Mesendoderm (in vitro differentiated cells): ENCODE measurements at regions not wholly inside any gene's neighbourhood (a gene's known extent, or its start where the extent isn't known, plus 50 kb on each side); places are given as distances from the start of the nearest gene placed in this dataset.

Experiments used
- DNase-seq: peaks from one replicate; pipeline ENCODE4 v3.0.0; 2013
- H2AK5ac ChIP-seq: 2 replicates; pipeline ENCODE4 v1.6.1; 2013; ENCODE audit warnings: low read length, inconsistent platforms
- H2BK120ac ChIP-seq: 2 replicates; pipeline ENCODE4 v1.6.1; 2013; ENCODE audit warnings: low read depth, mild to moderate bottlenecking, low read length, moderate library complexity, mixed read lengths
- H2BK15ac ChIP-seq: replicated peaks from 2 replicates; pipeline ENCODE4 v1.6.1; 2013; ENCODE audit warnings: low read depth, mild to moderate bottlenecking, moderate library complexity
- H2BK5ac ChIP-seq: 2 replicates; pipeline ENCODE4 v1.6.1; 2013; ENCODE audit warnings: low read length, inconsistent platforms
- H3K18ac ChIP-seq: 2 replicates; pipeline ENCODE4 v1.6.1; 2013; ENCODE audit warnings: mild to moderate bottlenecking, low read length, mixed read lengths
- H3K23ac ChIP-seq: one replicate; pipeline ENCODE4 v1.6.1; 2013; ENCODE audit warnings: low read length
- H3K27ac ChIP-seq: 2 replicates; pipeline ENCODE4 v1.5.1; 2013; ENCODE audit warnings: low read depth, mild to moderate bottlenecking, inconsistent platforms, low read length, moderate library complexity
- H3K27me3 ChIP-seq: 2 replicates; pipeline ENCODE4 v1.6.1; 2013; ENCODE audit warnings: low read length, control low read depth, mild to moderate bottlenecking, inconsistent platforms; ENCODE audit not compliant: insufficient read depth, poor library complexity
- H3K36me3 ChIP-seq: 2 replicates; pipeline ENCODE4 v1.6.1; 2013; ENCODE audit warnings: low read length, inconsistent platforms; ENCODE audit not compliant: control insufficient read depth, insufficient read depth
- H3K4ac ChIP-seq: one replicate; pipeline ENCODE4 v1.6.1; 2013; ENCODE audit warnings: low read depth, mild to moderate bottlenecking, low read length, moderate library complexity
- H3K4me1 ChIP-seq: 2 replicates; pipeline ENCODE4 v1.6.1; 2013; ENCODE audit warnings: low read depth, low read length, inconsistent platforms; ENCODE audit not compliant: control insufficient read depth
- H3K4me2 ChIP-seq: 2 replicates; pipeline ENCODE4 v1.6.1; 2013; ENCODE audit warnings: low read length
- H3K4me3 ChIP-seq: 2 replicates; pipeline ENCODE4 v1.5.1; 2013; ENCODE audit warnings: mild to moderate bottlenecking, low read length
- H3K56ac ChIP-seq: one replicate; pipeline ENCODE4 v1.6.1; 2013; ENCODE audit warnings: low read length
- H3K79me1 ChIP-seq: 2 replicates; pipeline ENCODE4 v1.6.1; 2013; ENCODE audit warnings: low read length, inconsistent platforms
- H3K79me2 ChIP-seq: 2 replicates; pipeline ENCODE4 v1.6.1; 2013; ENCODE audit warnings: mild to moderate bottlenecking, low read length; ENCODE audit not compliant: control insufficient read depth, insufficient read depth
- H3K9ac ChIP-seq: 2 replicates; pipeline ENCODE4 v1.6.1; 2013; ENCODE audit warnings: low read length, inconsistent platforms
- H4K5ac ChIP-seq: one replicate; pipeline ENCODE4 v1.6.1; 2013; ENCODE audit warnings: low read length
- H4K8ac ChIP-seq: one replicate; pipeline ENCODE4 v1.6.1; 2013; ENCODE audit warnings: low read depth, mild to moderate bottlenecking, control low read depth, low read length, moderate library complexity
- WGBS: extraction: QIAGEN DNeasy Blood & Tissue Kit; methylation state at CpG from one replicate; pipeline ENCODE4 v1.1.7; 2013; ENCODE audit warnings: low lambda C conversion rate, missing lambda C conversion rate; ENCODE audit not compliant: insufficient coverage; ENCODE audit errors: extremely low coverage; 5-methylcytosine and 5-hydroxymethylcytosine counted together

DNA sequence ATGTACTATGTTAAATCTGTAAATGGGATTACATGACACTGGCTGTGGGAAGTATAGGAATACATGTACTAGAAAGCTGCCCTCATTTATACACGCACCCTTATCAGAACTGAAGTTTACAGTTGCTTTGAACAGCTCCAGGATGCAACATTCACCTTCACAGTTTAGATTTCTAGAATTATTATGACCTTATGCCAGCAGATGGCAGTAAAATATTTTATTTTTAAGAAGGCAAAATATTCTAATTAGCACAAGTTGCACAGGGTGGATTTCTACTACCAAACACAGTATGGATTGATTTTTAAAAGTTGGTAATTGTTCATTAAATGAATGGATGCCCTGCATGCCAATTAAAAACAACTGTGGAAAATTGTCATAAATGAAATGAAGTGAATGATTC, 670.4 kb downstream of the KCNJ3 start:
- Histone ChIP-seq H3K36me3 (no peaks in the 10 kb centered on the region), H3K79me1 (no peaks in the 10 kb centered on the region), H3K18ac (no peak overlapping the region), H2BK120ac (no peak overlapping the region), H4K5ac (no peak overlapping the region), H2BK5ac (no peak overlapping the region), H3K79me2 (no peaks in the 10 kb centered on the region), H3K4me1 (no peaks in the 10 kb centered on the region), H3K56ac (no peak overlapping the region), H2AK5ac (no peak overlapping the region), H3K9ac (no peak overlapping the region), H3K4me3 (no peak overlapping the region), H3K23ac (no peak overlapping the region), H3K27me3 (no peaks in the 10 kb centered on the region), H4K8ac (no peak overlapping the region), H3K27ac (no peak overlapping the region), H3K4ac (no peak overlapping the region), H2BK15ac (no peak overlapping the region), H3K4me2 (no peak overlapping the region)
- WGBS = no CpG with 5 or more reads among the region's 1 CpG
- DNase-seq = no peak

DNA sequence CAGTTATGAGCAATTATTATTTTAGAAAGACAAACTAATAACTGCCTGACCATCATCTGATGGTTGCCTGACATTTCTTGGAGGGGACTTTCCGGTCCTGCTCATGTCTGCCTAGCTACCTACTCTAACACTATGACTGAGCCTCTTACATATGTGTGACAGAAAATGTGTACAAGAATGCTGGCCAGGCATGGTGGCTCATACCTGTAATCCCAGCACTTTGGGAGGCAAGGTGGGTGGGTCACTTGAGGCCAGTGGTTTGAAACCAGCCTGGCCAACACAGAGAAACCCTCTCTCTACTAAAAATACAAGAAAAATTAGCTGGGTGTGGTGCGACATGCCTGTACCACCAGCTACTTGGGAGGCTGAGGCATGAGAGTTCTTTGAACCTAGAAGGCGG, 666.3 kb downstream of the KCNJ3 start:
- Histone ChIP-seq H2AK5ac (no peak overlapping the region), H4K5ac (no peak overlapping the region), H3K27ac (no peak overlapping the region), H2BK5ac (no peak overlapping the region), H3K79me2 (no peaks in the 10 kb centered on the region), H4K8ac (no peak overlapping the region), H2BK120ac (no peak overlapping the region), H3K23ac (no peak overlapping the region), H2BK15ac (no peak overlapping the region), H3K18ac (no peak overlapping the region), H3K36me3 (no peaks in the 10 kb centered on the region), H3K27me3 (no peaks in the 10 kb centered on the region), H3K56ac (no peak overlapping the region), H3K79me1 (no peaks in the 10 kb centered on the region), H3K4ac (no peak overlapping the region), H3K4me2 (no peak overlapping the region), H3K4me3 (no peak overlapping the region), H3K4me1 (no peaks in the 10 kb centered on the region), H3K9ac (no peak overlapping the region)
- no CpG with 5 or more reads among the region's 3 CpGs for WGBS
- DNase-seq = no peak

DNA sequence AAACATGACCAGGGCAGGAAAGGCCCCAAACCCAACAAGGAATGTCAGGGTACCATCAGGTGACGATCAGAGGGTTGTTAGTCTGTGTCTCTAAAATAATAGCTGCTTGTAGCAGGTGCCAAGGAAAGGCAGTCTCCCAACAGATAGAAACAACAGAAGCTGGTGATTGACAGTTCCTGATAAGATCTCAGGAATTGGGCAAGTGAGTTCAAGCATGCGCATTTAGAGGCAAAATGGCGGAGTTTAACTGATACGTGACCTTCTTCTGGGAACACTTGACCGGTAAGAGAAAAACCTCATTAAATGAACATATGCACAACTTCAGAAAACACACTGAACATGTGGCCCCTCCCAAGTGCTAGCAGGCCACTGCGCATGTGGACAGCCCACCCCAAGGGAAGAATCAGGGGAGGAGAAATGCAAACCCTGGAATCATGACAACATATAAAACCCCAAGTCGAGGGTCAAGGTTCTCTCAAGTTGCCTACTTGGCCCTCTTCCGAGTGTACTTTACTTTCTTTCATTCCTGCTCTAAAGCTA, 664.9 kb downstream of the KCNJ3 start:
- no peak overlapping the region for H3K56ac ChIP-seq
- H3K4me1 ChIP-seq = no peaks in the 10 kb centered on the region
- H3K79me2 ChIP-seq = no peaks in the 10 kb centered on the region
- no peak overlapping the region for H3K18ac ChIP-seq
- H3K36me3 ChIP-seq = no peaks in the 10 kb centered on the region
- H2BK120ac ChIP-seq = no peak overlapping the region
- H3K4me2 ChIP-seq = no peak overlapping the region
- H3K9ac ChIP-seq = no peak overlapping the region
- no peak overlapping the region for H4K5ac ChIP-seq
- H3K4ac ChIP-seq = no peak overlapping the region
- H3K27ac ChIP-seq = no peak overlapping the region
- H3K27me3 ChIP-seq = no peaks in the 10 kb centered on the region
- H4K8ac ChIP-seq = no peak overlapping the region
- H2AK5ac ChIP-seq = no peak overlapping the region
- no CpG with 5 or more reads among the region's 8 CpGs for WGBS
- H3K4me3 ChIP-seq = no peak overlapping the region
- no peak overlapping the region for H2BK5ac ChIP-seq
- no peak for DNase-seq
- no peak overlapping the region for H3K23ac ChIP-seq
- no peaks in the 10 kb centered on the region for H3K79me1 ChIP-seq
- no peak overlapping the region for H2BK15ac ChIP-seq

DNA sequence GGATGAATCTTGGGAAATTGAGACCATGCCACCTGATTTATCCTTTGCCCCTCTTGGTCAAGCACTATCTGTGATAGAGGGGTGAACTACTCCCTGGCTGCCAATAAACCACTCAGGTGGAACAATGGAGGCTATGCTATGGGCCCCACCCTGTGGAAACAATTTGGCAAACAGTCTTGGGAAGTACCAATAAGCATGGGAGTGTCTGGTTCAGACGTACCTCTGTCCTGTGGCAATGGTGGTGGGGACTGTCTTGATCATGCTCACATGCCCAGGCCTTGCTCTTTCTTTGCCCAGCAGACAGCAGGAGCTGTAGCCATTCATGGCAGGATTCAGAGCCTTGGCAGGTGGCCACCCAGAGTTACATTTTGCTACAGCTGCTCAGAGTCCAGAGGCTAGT, 658.7 kb downstream of the KCNJ3 start:
- H3K4me3 ChIP-seq = no peak overlapping the region
- H2BK120ac ChIP-seq = no peak overlapping the region
- H3K18ac ChIP-seq = no peak overlapping the region
- DNase-seq = no peak
- no CpG with 5 or more reads among the region's 1 CpG for WGBS
- no peak overlapping the region for H2BK5ac ChIP-seq
- no peak overlapping the region for H4K5ac ChIP-seq
- no peak overlapping the region for H2BK15ac ChIP-seq
- H3K79me1 ChIP-seq = no peaks in the 10 kb centered on the region
- H3K4ac ChIP-seq = no peak overlapping the region
- no peak overlapping the region for H3K27ac ChIP-seq
- H4K8ac ChIP-seq = no peak overlapping the region
- no peak overlapping the region for H3K4me2 ChIP-seq
- H3K27me3 ChIP-seq = no peaks in the 10 kb centered on the region
- H3K4me1 ChIP-seq = no peaks in the 10 kb centered on the region
- H3K36me3 ChIP-seq = no peaks in the 10 kb centered on the region
- no peak overlapping the region for H2AK5ac ChIP-seq
- no peak overlapping the region for H3K9ac ChIP-seq
- H3K79me2 ChIP-seq = no peaks in the 10 kb centered on the region
- H3K56ac ChIP-seq = no peak overlapping the region
- H3K23ac ChIP-seq = no peak overlapping the region

DNA sequence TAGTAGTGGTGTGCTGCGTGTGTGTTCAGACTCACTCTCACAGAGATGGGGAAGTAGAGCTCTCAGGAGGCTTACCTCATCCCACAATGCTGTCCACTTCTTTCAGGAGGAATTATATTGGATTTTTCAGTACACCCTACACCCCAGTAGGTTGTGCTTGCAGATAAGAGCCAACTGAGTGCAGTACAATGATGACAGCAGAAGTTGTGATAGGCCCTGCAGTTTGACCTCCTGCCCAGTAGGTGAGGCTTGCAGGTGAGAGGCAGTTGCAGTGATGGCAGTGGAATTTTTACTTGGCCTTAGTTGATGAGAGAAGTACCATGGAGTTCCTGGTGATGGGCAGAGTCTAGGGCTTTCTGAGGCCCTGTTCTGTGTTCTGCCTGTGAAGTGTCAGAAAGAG, 657.8 kb downstream of the KCNJ3 start:
- Histone ChIP-seq H3K4me1 (no peaks in the 10 kb centered on the region), H3K27me3 (no peaks in the 10 kb centered on the region), H3K4me2 (no peak overlapping the region), H3K27ac (no peak overlapping the region), H3K18ac (no peak overlapping the region), H2BK120ac (no peak overlapping the region), H2AK5ac (no peak overlapping the region), H3K79me2 (no peaks in the 10 kb centered on the region), H2BK5ac (no peak overlapping the region), H3K79me1 (no peaks in the 10 kb centered on the region), H3K4me3 (no peak overlapping the region), H3K4ac (no peak overlapping the region), H3K23ac (no peak overlapping the region), H4K8ac (no peak overlapping the region), H4K5ac (no peak overlapping the region), H3K9ac (no peak overlapping the region), H2BK15ac (no peak overlapping the region), H3K36me3 (no peaks in the 10 kb centered on the region), H3K56ac (no peak overlapping the region)
- no CpG with 5 or more reads among the region's 1 CpG for WGBS
- peak; percentile 10 for DNase-seq

DNA sequence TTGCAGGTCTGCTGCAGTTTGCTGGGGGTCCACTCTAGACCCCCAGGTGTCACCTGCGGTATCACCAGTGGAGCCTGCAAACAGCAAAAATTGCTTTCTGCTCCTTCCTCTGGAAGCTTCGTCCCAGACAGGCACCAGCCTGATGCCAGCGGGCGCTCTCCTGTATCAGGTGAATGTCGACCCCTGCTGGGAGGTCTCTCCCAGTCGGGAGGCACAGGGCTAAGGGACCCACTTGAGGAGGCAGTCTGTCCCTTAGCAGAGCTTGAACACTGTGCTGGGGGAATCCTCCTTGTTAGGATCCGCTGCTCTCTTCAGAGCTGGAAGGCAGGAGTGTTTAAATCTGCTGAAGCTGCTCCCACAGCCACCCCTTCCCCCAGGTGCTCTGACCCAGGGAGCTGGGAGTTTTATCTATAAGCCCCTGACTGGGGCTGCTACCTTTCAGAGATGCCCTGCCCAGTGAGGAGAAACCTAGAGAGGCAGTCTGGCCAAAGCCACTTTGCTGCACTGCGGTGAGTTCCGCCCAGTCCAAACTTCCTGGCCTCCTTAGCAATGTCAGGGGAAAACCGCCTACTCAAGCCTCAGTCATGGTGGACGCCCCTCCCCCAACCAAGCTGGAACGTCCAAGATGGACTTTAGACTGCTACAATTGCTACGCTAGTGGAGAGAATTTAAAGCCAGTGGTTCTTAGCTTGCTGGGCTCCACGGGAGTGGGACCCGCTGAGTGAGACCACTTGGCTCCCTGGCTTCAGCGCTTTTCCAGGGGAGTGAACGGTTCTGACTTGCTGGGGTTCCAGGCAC, 652.5 kb downstream of the KCNJ3 start:
- H3K79me1 ChIP-seq = no peaks in the 10 kb centered on the region
- no peak overlapping the region for H4K5ac ChIP-seq
- H2BK5ac ChIP-seq = no peak overlapping the region
- DNase-seq = no peak
- no CpG with 5 or more reads among the region's 17 CpGs for WGBS
- H3K79me2 ChIP-seq = no peaks in the 10 kb centered on the region
- H3K18ac ChIP-seq = no peak overlapping the region
- H3K23ac ChIP-seq = no peak overlapping the region
- H3K4me2 ChIP-seq = no peak overlapping the region
- no peaks in the 10 kb centered on the region for H3K36me3 ChIP-seq
- H3K56ac ChIP-seq = no peak overlapping the region
- no peak overlapping the region for H3K9ac ChIP-seq
- no peak overlapping the region for H2BK15ac ChIP-seq
- H3K4ac ChIP-seq = no peak overlapping the region
- no peaks in the 10 kb centered on the region for H3K4me1 ChIP-seq
- H4K8ac ChIP-seq = no peak overlapping the region
- no peaks in the 10 kb centered on the region for H3K27me3 ChIP-seq
- H2BK120ac ChIP-seq = no peak overlapping the region
- no peak overlapping the region for H3K4me3 ChIP-seq
- no peak overlapping the region for H3K27ac ChIP-seq
- H2AK5ac ChIP-seq = no peak overlapping the region
